Keratinocyte (primary cell): ENCODE measurements at regions not wholly inside any gene's neighbourhood (a gene's known extent, or its start where the extent isn't known, plus 50 kb on each side); places are given as distances from the start of the nearest gene placed in this dataset.

Experiments used
- DNase-seq: peaks from one replicate; pipeline ENCODE4 v3.0.0-alpha.2; 2011; ENCODE audit warnings: low read depth, missing footprints, low spot score
- FAIRE-seq: peaks from 2 replicates; lab custom pipeline; 2011; peaks lifted over from hg19 to GRCh38; lab: Jason Lieb, UNC
- H2AFZ ChIP-seq: 2 replicates; pipeline ENCODE4 v1.6.0; 2012; ENCODE audit warnings: low read length, control low read depth, inconsistent platforms; ENCODE audit not compliant: control insufficient read depth
- H3K27ac ChIP-seq: 2 replicates; pipeline ENCODE4 v1.5.1; 2011; ENCODE audit warnings: low read length; ENCODE audit not compliant: control insufficient read depth, insufficient read depth
- H3K27me3 ChIP-seq: 3 replicates; pipeline ENCODE4 v1.6.0; 2011; ENCODE audit warnings: low read length; ENCODE audit not compliant: control insufficient read depth, insufficient read depth; ENCODE audit errors: extremely low read depth
- H3K36me3 ChIP-seq, 2 experiments: 2 replicates in 1 of 2; 3 replicates in 1 of 2; pipeline ENCODE4 v1.5.1; 2011; ENCODE audit warnings: low read length in 2 of 2, mild to moderate bottlenecking in 1 of 2; ENCODE audit not compliant: control insufficient read depth in 2 of 2, insufficient read depth in 2 of 2; ENCODE audit errors: extremely low read depth in 1 of 2
- H3K4me1 ChIP-seq: 3 replicates; pipeline ENCODE4 v1.5.1; 2011; ENCODE audit warnings: low read length; ENCODE audit not compliant: control insufficient read depth, insufficient read depth; ENCODE audit errors: extremely low read depth
- H3K4me2 ChIP-seq: 3 replicates; pipeline ENCODE4 v1.6.0; 2011; ENCODE audit warnings: low read depth, low read length; ENCODE audit not compliant: control insufficient read depth, insufficient read depth; ENCODE audit errors: extremely low read depth
- H3K4me3 ChIP-seq, 3 experiments: fragments of 200-600 bp in 1 of 3; sonication (generic) in 1 of 3; 2 replicates in 2 of 3; 3 replicates in 1 of 3; pipeline ENCODE4 v1.5.1; 2011 to 2016; ENCODE audit warnings: low read length in 3 of 3, mild to moderate bottlenecking in 3 of 3, control low read depth in 2 of 3, inconsistent platforms in 1 of 3, low read depth in 1 of 3, mixed read lengths in 1 of 3, mixed run types in 1 of 3, moderate library complexity in 1 of 3; ENCODE audit not compliant: control insufficient read depth in 2 of 3, insufficient read depth in 2 of 3; ENCODE audit errors: extremely low read depth in 1 of 3
- H3K79me2 ChIP-seq: 2 replicates; pipeline ENCODE4 v1.6.0; 2012; ENCODE audit warnings: low read length; ENCODE audit not compliant: control insufficient read depth, insufficient read depth
- H3K9ac ChIP-seq: 3 replicates; pipeline ENCODE4 v1.6.0; 2011; ENCODE audit warnings: low read length; ENCODE audit not compliant: control insufficient read depth, insufficient read depth; ENCODE audit errors: extremely low read depth
- H3K9me1 ChIP-seq: 3 replicates; pipeline ENCODE4 v1.6.0; 2011; ENCODE audit warnings: low read length; ENCODE audit not compliant: control insufficient read depth, insufficient read depth; ENCODE audit errors: extremely low read depth
- H3K9me3 ChIP-seq: 2 replicates; pipeline ENCODE4 v1.5.1; 2012; ENCODE audit warnings: low read depth, low read length; ENCODE audit not compliant: control insufficient read depth
- H4K20me1 ChIP-seq: 3 replicates; pipeline ENCODE4 v1.6.0; 2011; ENCODE audit warnings: low read length; ENCODE audit not compliant: control insufficient read depth, insufficient read depth; ENCODE audit errors: extremely low read depth
- EZH2 ChIP-seq: IDR thresholded peaks from one replicate; pipeline ENCODE4 v1.6.1; 2012; ENCODE audit warnings: inconsistent platforms, mild to moderate bottlenecking, low read length, moderate library complexity
- dilution Hi-C: fragments of 300-500 bp; cut with MboI; formaldehyde crosslinking; loops from one replicate; pipeline ENCODE4 v1.7.0; 2020; ENCODE audit warnings: low sequenced_read_pairs; ENCODE audit not compliant: extremely low pct_ligation_motif_present
- TF ChIP-seq, protein P1 (sequence below), 3 experiments: IDR thresholded peaks in 1 of 3; conservative IDR thresholded peaks in 1 of 3; optimal IDR thresholded peaks in 1 of 3; 2 replicates in 2 of 3; 3 replicates in 1 of 3; pipeline versions ENCODE3 to v1.5.1; 2011; ENCODE audit warnings: low read length in 3 of 3, mild to moderate bottlenecking in 3 of 3, moderate library complexity in 2 of 3, control low read depth in 1 of 3, inconsistent platforms in 1 of 3; ENCODE audit not compliant: insufficient read depth in 2 of 3; ENCODE audit errors: extremely low read depth in 1 of 3

DNA sequence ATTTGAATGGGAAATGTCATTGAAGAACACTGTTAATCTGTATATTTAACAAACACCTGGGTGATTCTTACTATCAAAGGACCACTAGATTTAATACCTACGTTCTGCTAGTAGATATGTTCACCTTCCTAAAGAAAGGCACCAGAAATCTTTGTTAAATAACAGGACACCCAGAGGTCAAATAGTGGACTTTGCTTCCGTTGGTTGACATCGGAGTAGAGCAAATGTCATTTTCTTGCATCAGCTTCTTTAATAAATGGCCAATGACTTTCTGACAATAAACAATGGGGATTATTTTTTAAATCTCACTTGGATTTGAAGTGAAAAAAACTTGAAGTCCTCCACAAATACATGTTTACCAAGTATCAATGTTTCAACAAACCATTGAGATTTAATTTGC, 111.1 kb downstream of the LACC1 start:
- H2AFZ ChIP-seq: no peak overlapping the region
- TF ChIP-seq, protein P1, sequence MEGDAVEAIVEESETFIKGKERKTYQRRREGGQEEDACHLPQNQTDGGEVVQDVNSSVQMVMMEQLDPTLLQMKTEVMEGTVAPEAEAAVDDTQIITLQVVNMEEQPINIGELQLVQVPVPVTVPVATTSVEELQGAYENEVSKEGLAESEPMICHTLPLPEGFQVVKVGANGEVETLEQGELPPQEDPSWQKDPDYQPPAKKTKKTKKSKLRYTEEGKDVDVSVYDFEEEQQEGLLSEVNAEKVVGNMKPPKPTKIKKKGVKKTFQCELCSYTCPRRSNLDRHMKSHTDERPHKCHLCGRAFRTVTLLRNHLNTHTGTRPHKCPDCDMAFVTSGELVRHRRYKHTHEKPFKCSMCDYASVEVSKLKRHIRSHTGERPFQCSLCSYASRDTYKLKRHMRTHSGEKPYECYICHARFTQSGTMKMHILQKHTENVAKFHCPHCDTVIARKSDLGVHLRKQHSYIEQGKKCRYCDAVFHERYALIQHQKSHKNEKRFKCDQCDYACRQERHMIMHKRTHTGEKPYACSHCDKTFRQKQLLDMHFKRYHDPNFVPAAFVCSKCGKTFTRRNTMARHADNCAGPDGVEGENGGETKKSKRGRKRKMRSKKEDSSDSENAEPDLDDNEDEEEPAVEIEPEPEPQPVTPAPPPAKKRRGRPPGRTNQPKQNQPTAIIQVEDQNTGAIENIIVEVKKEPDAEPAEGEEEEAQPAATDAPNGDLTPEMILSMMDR (optimal IDR thresholded peaks at IDR 0.05 in 1 of 3, IDR thresholded peaks at IDR 0.05 in 1 of 3, conservative IDR thresholded peaks at IDR 0.05 in 1 of 3; ENCODE audit: extremely low read depth in 1 of 3, insufficient read depth in 2 of 3, low read length in 3 of 3): no peak
- TF ChIP-seq EZH2: no peak
- no peak overlapping the region for H3K4me2 ChIP-seq
- H3K27me3 ChIP-seq: no peaks in the 10 kb centered on the region
- no peak for FAIRE-seq
- H3K4me1 ChIP-seq: peaks cover 2% of the 10 kb centered on the region
- no peak overlapping the region for H3K27ac ChIP-seq
- DNase-seq: no peak
- H3K4me3 ChIP-seq: no peak overlapping the region
- dilution Hi-C loops: no loop called here
- no peaks in the 10 kb centered on the region for H4K20me1 ChIP-seq
- H3K9ac ChIP-seq: no peak overlapping the region
- no peaks in the 10 kb centered on the region for H3K9me3 ChIP-seq
- no peaks in the 10 kb centered on the region for H3K9me1 ChIP-seq
- no peaks in the 10 kb centered on the region for H3K79me2 ChIP-seq
- H3K36me3 ChIP-seq: no peaks in the 10 kb centered on the region

- FAIRE-seq: no peak
- no peak for DNase-seq
- no peak overlapping the region for H3K4me2 ChIP-seq
Observed at GRCh38 chr13:43991773-43992201, 112.1 kb downstream of the LACC1 start.

More at GRCh38 chr13:43991773-43992201, 112.1 kb downstream of the LACC1 start:
- Histone ChIP-seq H2AFZ (peak overlapping the region; percentile 26), H3K4me3 (no peak overlapping the region), H3K27me3 (no peaks in the 10 kb centered on the region), H4K20me1 (no peaks in the 10 kb centered on the region), H3K9ac (no peak overlapping the region), H3K9me1 (no peaks in the 10 kb centered on the region), H3K4me1 (peaks cover 2% of the 10 kb centered on the region), H3K36me3 (no peaks in the 10 kb centered on the region), H3K9me3 (no peaks in the 10 kb centered on the region), H3K79me2 (no peaks in the 10 kb centered on the region), H3K27ac (no peak overlapping the region)
- dilution Hi-C loops: no loop called here
- no peak for TF ChIP-seq EZH2
- TF ChIP-seq, protein P1 (optimal IDR thresholded peaks at IDR 0.05 in 1 of 3, IDR thresholded peaks at IDR 0.05 in 1 of 3, conservative IDR thresholded peaks at IDR 0.05 in 1 of 3; ENCODE audit: extremely low read depth in 1 of 3, insufficient read depth in 2 of 3, low read length in 3 of 3): no peak
